K562 (cell line): ENCODE measurements at regions not wholly inside any gene's neighbourhood (a gene's known extent, or its start where the extent isn't known, plus 50 kb on each side); places are given as distances from the start of the nearest gene placed in this dataset.

Experiments
- ARID4B ChIP-seq: sonication (generic); formaldehyde crosslinking; IDR thresholded peaks from 2 replicates; pipeline ENCODE4 v1.8.0; 2022; ENCODE audit warnings: mild to moderate bottlenecking, missing genetic modification reagents
- CTCF ChIP-seq, 3 experiments: IDR thresholded peaks in 2 of 3; conservative IDR thresholded peaks in 1 of 3; 2 replicates each; pipeline ENCODE4 v1.5.1; 2011 to 2012; ENCODE audit warnings: low read length in 3 of 3, mild to moderate bottlenecking in 3 of 3, control low read depth in 2 of 3, improper control_type of control experiment in 1 of 3, inconsistent platforms in 1 of 3, low read depth in 1 of 3, mixed read lengths in 1 of 3, moderate library complexity in 1 of 3; ENCODE audit not compliant: insufficient read depth in 2 of 3
- EZH2 ChIP-seq: IDR thresholded peaks from 2 replicates; pipeline ENCODE4 v1.6.1; 2012; ENCODE audit warnings: low read depth, mild to moderate bottlenecking, inconsistent platforms, low read length, borderline replicate concordance
- FOSL1 ChIP-seq: fragments of 200-800 bp; sonication (Bioruptor generic); conservative IDR thresholded peaks from 2 replicates; pipeline ENCODE4 v1.6.1; 2016; ENCODE audit warnings: missing genetic modification characterization, missing compliant biosample characterization
- MYC ChIP-seq, 2 experiments: fragments of 250-450 bp in 1 of 2; sonication (Bioruptor Pico) in 1 of 2; IDR thresholded peaks; 2 replicates each; pipeline versions ENCODE4 v1.5.1 to v1.6.1; 2012 to 2021; ENCODE audit warnings: low read depth in 2 of 2, borderline replicate concordance in 1 of 2, improper control_type of control experiment in 1 of 2, low read length in 1 of 2, mild to moderate bottlenecking in 1 of 2, moderate library complexity in 1 of 2
- NFIC ChIP-seq: fragments of 450-650 bp; IDR thresholded peaks from 2 replicates; pipeline ENCODE4 v1.6.1; 2017; ENCODE audit warnings: mild to moderate bottlenecking, inconsistent platforms
- NFYB ChIP-seq: IDR thresholded peaks from 2 replicates; pipeline ENCODE4 v1.6.1; 2011; ENCODE audit warnings: mild to moderate bottlenecking, moderate library complexity; ENCODE audit not compliant: insufficient read length; ENCODE audit errors: extremely low read depth
- NR3C1 ChIP-seq: sonication (generic); formaldehyde crosslinking; IDR thresholded peaks from 2 replicates; pipeline ENCODE4 v1.8.1; 2022; ENCODE audit warnings: missing genetic modification reagents
- SMAD3 ChIP-seq: fragments of 450-650 bp; formaldehyde crosslinking; conservative IDR thresholded peaks from 2 replicates; pipeline ENCODE4 v1.4.0; 2020; ENCODE audit warnings: mild to moderate bottlenecking
- USF2 ChIP-seq: sonication (generic); formaldehyde crosslinking; IDR thresholded peaks from 2 replicates; pipeline ENCODE4 v1.5.0; 2020; ENCODE audit warnings: missing genetic modification reagents
- ZBTB49 ChIP-seq: sonication (generic); formaldehyde crosslinking; IDR thresholded peaks from 2 replicates; pipeline ENCODE4 v1.8.0; 2022; ENCODE audit warnings: missing genetic modification reagents, mild to moderate bottlenecking, borderline replicate concordance
- ZNF121 ChIP-seq: sonication (generic); formaldehyde crosslinking; conservative IDR thresholded peaks from 2 replicates; pipeline ENCODE4 v1.8.0; 2022; ENCODE audit warnings: missing genetic modification reagents

- TF ChIP-seq ARID4B (CRISPR knock-in tag) (no peak), EZH2 (no peak), FOSL1 (tag) (no peak), SMAD3 (CRISPR knock-in tag) (no peak), NFYB (no peak), NFIC (no peak), MYC (IDR thresholded peaks at IDR 0.05; ENCODE audit: low read depth, low read length) (no peak), MYC (CRISPR knock-in tag; IDR thresholded peaks at IDR 0.05; ENCODE audit: borderline replicate concordance, low read depth) (no peak), CTCF (IDR thresholded peaks at IDR 0.05 in 2 of 3, conservative IDR thresholded peaks at IDR 0.05 in 1 of 3; ENCODE audit: insufficient read depth in 2 of 3, low read depth in 1 of 3, low read length in 3 of 3) (no peak), ZBTB49 (no peak), ZNF121 (CRISPR knock-in tag) (no peak), USF2 (no peak), NR3C1 (no peak)
Measured at GRCh38 chr5:117671551-117671950, 1096.9 kb upstream of the SEMA6A start.
